B cell (primary cell): ENCODE measurements at regions not wholly inside any gene's neighbourhood (a gene's known extent, or its start where the extent isn't known, plus 50 kb on each side); places are given as distances from the start of the nearest gene placed in this dataset.

ENCODE experiments used
- ATAC-seq: fragments of 200-7000 bp; cut with Tn5 transposase; one replicate; pipeline ENCODE4 v1.10.0; 2021; ENCODE audit warnings: low read depth, mild to moderate bottlenecking, moderate number of reproducible peaks, moderate library complexity
- CTCF ChIA-PET: fragments of 350-600 bp; sonication (Branson Sonifier 250); formaldehyde crosslinking; loops from one replicate; lab custom pipeline; 2021; ENCODE audit warnings: antibody characterized with exemption, inconsistent platforms; lab: Charles Lee
- POLR2A ChIA-PET: fragments of 350-600 bp; sonication (Branson Sonifier 250); formaldehyde crosslinking; loops from one replicate; lab custom pipeline; 2021; ENCODE audit warnings: antibody characterized with exemption; lab: Charles Lee
- DNase-seq: peaks from one replicate; pipeline ENCODE4 v3.0.0; 2013
- H2AFZ ChIP-seq: 2 replicates; pipeline ENCODE4 v1.6.1; 2012; ENCODE audit warnings: mild to moderate bottlenecking, low read depth, low read length; ENCODE audit not compliant: insufficient read depth, poor library complexity, severe bottlenecking
- H3K27ac ChIP-seq, 2 donors: 1 replicate in 1 of 2; 2 replicates in 1 of 2; pipeline ENCODE4 v1.5.1; 2012 to 2013; ENCODE audit warnings: low read length in 2 of 2, mild to moderate bottlenecking in 2 of 2, moderate library complexity in 1 of 2
- H3K27me3 ChIP-seq, 4 experiments: fragments of 200-600 bp in 1 of 4; sonication (generic) in 1 of 4; replicated peaks in 1 of 4; 1 replicate in 2 of 4; 2 replicates in 2 of 4; pipeline versions ENCODE4 v1.6.1 to v1.7.0; 2013 to 2016; ENCODE audit warnings: low read length in 3 of 4, mild to moderate bottlenecking in 2 of 4, mixed read lengths in 1 of 4, moderate library complexity in 1 of 4; ENCODE audit not compliant: insufficient read depth in 4 of 4, control insufficient read depth in 3 of 4; ENCODE audit errors: control extremely low read depth in 1 of 4
- H3K36me3 ChIP-seq, 2 experiments: replicated peaks in 1 of 2; 1 replicate in 1 of 2; 2 replicates in 1 of 2; pipeline versions ENCODE4 v1.6.1 to v1.7.1; 2013; ENCODE audit warnings: low read length in 1 of 2; ENCODE audit not compliant: insufficient read depth in 2 of 2, control insufficient read depth in 1 of 2; ENCODE audit errors: control extremely low read depth in 1 of 2, extremely low read depth in 1 of 2
- H3K4me1 ChIP-seq, 2 donors: fragments of 200-600 bp in 1 of 2; sonication (generic) in 1 of 2; 1 replicate in 1 of 2; 2 replicates in 1 of 2; pipeline versions ENCODE4 v1.5.1 to v1.6.1; 2013 to 2017; ENCODE audit warnings: low read length in 2 of 2; ENCODE audit not compliant: control insufficient read depth in 2 of 2, insufficient read depth in 2 of 2
- H3K4me2 ChIP-seq: replicated peaks from 2 replicates; pipeline ENCODE3; 2012; ENCODE audit warnings: mild to moderate bottlenecking, low read depth, low read length; ENCODE audit not compliant: poor library complexity, severe bottlenecking
- H3K4me3 ChIP-seq, 5 experiments: fragments of 200-600 bp in 1 of 5; sonication (generic) in 1 of 5; 1 replicate in 3 of 5; 2 replicates in 2 of 5; pipeline versions ENCODE4 v1.5.1 to v1.7.0; 2011 to 2016; ENCODE audit warnings: low read length in 4 of 5, mild to moderate bottlenecking in 4 of 5, low read depth in 2 of 5, control low read depth in 1 of 5, moderate library complexity in 1 of 5; ENCODE audit not compliant: insufficient read depth in 1 of 5; ENCODE audit errors: control extremely low read depth in 1 of 5, extremely low read depth in 1 of 5
- H3K79me2 ChIP-seq: fragments of 200-600 bp; sonication (generic); one replicate; pipeline ENCODE4 v1.6.0; 2016; ENCODE audit warnings: low read length; ENCODE audit not compliant: control insufficient read depth, insufficient read depth
- H3K9ac ChIP-seq: fragments of 200-600 bp; sonication (generic); 2 replicates; pipeline ENCODE4 v1.6.1; 2017; ENCODE audit warnings: mild to moderate bottlenecking, low read length, moderate library complexity
- H3K9me3 ChIP-seq, 3 donors: one replicate each; pipeline versions ENCODE4 v1.6.1 to v1.7.1; 2013; ENCODE audit warnings: low read length in 2 of 3; ENCODE audit not compliant: control insufficient read depth in 2 of 3, insufficient read depth in 1 of 3; ENCODE audit errors: control extremely low read depth in 1 of 3
- H4K20me1 ChIP-seq: 2 replicates; pipeline ENCODE4 v1.6.0; 2012; ENCODE audit warnings: mild to moderate bottlenecking, low read length; ENCODE audit not compliant: insufficient read depth, control insufficient read depth, poor library complexity, severe bottlenecking
- H3K27ac Mint-ChIP-seq: one replicate; pipeline ENCODE4 v1.8.0; 2021; ENCODE audit warnings: mixed read lengths
- H3K27me3 Mint-ChIP-seq: one replicate; pipeline ENCODE4 v1.8.0; 2021; ENCODE audit warnings: mixed read lengths
- H3K4me1 Mint-ChIP-seq: one replicate; pipeline ENCODE4 v1.8.0; 2021; ENCODE audit warnings: mixed read lengths
- H3K4me3 Mint-ChIP-seq: one replicate; pipeline ENCODE4 v1.8.0; 2021; ENCODE audit warnings: mixed read lengths
- H3K9me3 Mint-ChIP-seq: one replicate; pipeline ENCODE4 v1.8.0; 2022; ENCODE audit warnings: mixed read lengths; ENCODE audit not compliant: insufficient read depth
- EZH2 ChIP-seq: IDR thresholded peaks from 2 replicates; pipeline ENCODE4 v1.6.1; 2012; ENCODE audit warnings: borderline replicate concordance, low read depth, mild to moderate bottlenecking, moderate library complexity, low read length; ENCODE audit not compliant: insufficient read depth, poor library complexity, severe bottlenecking
- WGBS: methylation state at CpG from one replicate; pipeline ENCODE4 v1.1.5; 2013; ENCODE audit warnings: missing lambda C conversion rate; ENCODE audit not compliant: insufficient coverage; 5-methylcytosine and 5-hydroxymethylcytosine counted together
- intact Hi-C: fragments of 100-400 bp; cut with micrococcal nuclease; formaldehyde crosslinking; loops from one replicate; pipeline ENCODE4 v1.10.0; 2022
- TF ChIP-seq, protein P1 (sequence below): fragments of 200-600 bp; IDR thresholded peaks from one replicate; pipeline ENCODE4 v1.8.0; 2022; ENCODE audit warnings: antibody characterized with exemption, mild to moderate bottlenecking

- ChIA-PET POLR2A (no interaction called here), CTCF (no interaction called here)
Observed at GRCh38 chr21:22164912-22165311, 1166.7 kb downstream of the NCAM2 start.

DNA sequence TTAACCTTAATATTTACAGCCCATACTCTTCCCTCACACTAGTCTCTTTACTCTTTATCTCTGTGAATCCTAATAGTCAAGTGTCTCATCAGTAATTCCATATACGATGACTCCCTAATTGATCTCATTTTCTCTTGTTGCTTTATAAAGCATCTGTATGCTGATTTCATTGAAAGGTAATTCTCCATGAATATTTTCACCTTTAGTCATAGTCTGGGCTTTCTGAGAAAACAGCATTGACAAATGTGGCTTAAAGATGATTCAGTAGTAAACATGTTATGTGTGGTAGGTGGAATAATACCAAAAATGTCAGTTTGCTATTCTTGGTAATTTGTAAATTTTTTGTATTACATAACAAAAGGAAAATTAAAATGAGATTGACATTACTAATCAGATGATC is 1176.5 kb downstream of the NCAM2 start:
- H3K27ac ChIP-seq = no peak overlapping the region
- H3K4me2 ChIP-seq = no peak overlapping the region
- peaks cover 10% of the 10 kb centered on the region for H3K9me3 Mint-ChIP-seq
- H3K36me3 ChIP-seq = no peaks in the 10 kb centered on the region
- no peak overlapping the region for H3K27ac Mint-ChIP-seq
- peaks cover 0 to 5% (median 0%) of the 10 kb centered on the region in 3 donors for H3K9me3 ChIP-seq
- H3K79me2 ChIP-seq = no peaks in the 10 kb centered on the region
- ATAC-seq (no peak), DNase-seq (no peak)
- intact Hi-C loops = no loop called here
- H3K9ac ChIP-seq = no peak overlapping the region
- WGBS = no CpG with 5 or more reads among the region's 1 CpG
- no peak overlapping the region for H3K4me3 ChIP-seq
- H3K4me1 ChIP-seq = no peaks in the 10 kb centered on the region
- H3K4me1 Mint-ChIP-seq = no peaks in the 10 kb centered on the region
- no peak overlapping the region for H2AFZ ChIP-seq
- H4K20me1 ChIP-seq = no peaks in the 10 kb centered on the region
- no peaks in the 10 kb centered on the region for H3K27me3 Mint-ChIP-seq
- H3K4me3 Mint-ChIP-seq = no peak overlapping the region
- no peaks in the 10 kb centered on the region for H3K27me3 ChIP-seq
- POLR2A ChIA-PET = no interaction called here
- CTCF ChIA-PET = no interaction called here
- TF ChIP-seq, protein P1, sequence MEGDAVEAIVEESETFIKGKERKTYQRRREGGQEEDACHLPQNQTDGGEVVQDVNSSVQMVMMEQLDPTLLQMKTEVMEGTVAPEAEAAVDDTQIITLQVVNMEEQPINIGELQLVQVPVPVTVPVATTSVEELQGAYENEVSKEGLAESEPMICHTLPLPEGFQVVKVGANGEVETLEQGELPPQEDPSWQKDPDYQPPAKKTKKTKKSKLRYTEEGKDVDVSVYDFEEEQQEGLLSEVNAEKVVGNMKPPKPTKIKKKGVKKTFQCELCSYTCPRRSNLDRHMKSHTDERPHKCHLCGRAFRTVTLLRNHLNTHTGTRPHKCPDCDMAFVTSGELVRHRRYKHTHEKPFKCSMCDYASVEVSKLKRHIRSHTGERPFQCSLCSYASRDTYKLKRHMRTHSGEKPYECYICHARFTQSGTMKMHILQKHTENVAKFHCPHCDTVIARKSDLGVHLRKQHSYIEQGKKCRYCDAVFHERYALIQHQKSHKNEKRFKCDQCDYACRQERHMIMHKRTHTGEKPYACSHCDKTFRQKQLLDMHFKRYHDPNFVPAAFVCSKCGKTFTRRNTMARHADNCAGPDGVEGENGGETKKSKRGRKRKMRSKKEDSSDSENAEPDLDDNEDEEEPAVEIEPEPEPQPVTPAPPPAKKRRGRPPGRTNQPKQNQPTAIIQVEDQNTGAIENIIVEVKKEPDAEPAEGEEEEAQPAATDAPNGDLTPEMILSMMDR = no peak
- TF ChIP-seq EZH2 = no peak

More at GRCh38 chr21:22164912-22165311, 1166.7 kb downstream of the NCAM2 start:
- ATAC-seq (no peak), DNase-seq (no peak)
- no peak overlapping the region for H3K9ac ChIP-seq
- H3K79me2 ChIP-seq = no peaks in the 10 kb centered on the region
- Mint-ChIP-seq H3K4me1 (no peaks in the 10 kb centered on the region), H3K27ac (no peak overlapping the region), H3K9me3 (peaks cover 3% of the 10 kb centered on the region), H3K27me3 (no peaks in the 10 kb centered on the region), H3K4me3 (no peak overlapping the region)
- no peak overlapping the region for H3K4me2 ChIP-seq
- H3K36me3 ChIP-seq = no peaks in the 10 kb centered on the region
- intact Hi-C loops = no loop called here
- no peak overlapping the region for H2AFZ ChIP-seq
- no peak overlapping the region for H3K4me3 ChIP-seq
- no peak for TF ChIP-seq EZH2
- TF ChIP-seq, protein P1 = no peak
- no peaks in the 10 kb centered on the region for H3K4me1 ChIP-seq
- no peak overlapping the region for H3K27ac ChIP-seq
- no peaks in the 10 kb centered on the region for H4K20me1 ChIP-seq
- H3K9me3 ChIP-seq = no peaks in the 10 kb centered on the region
- H3K27me3 ChIP-seq = no peaks in the 10 kb centered on the region
